HCT116 (cell line): ENCODE measurements at regions not wholly inside any gene's neighbourhood (a gene's known extent, or its start where the extent isn't known, plus 50 kb on each side); places are given as distances from the start of the nearest gene placed in this dataset.

Experiments
- CTCF ChIP-seq, 3 experiments: fragments of 200-600 bp in 1 of 3; sonication (generic) in 1 of 3; IDR thresholded peaks in 2 of 3; conservative IDR thresholded peaks in 1 of 3; 2 replicates each; pipeline ENCODE4 v1.5.1; 2012 to 2017; ENCODE audit warnings: low read depth in 2 of 3, low read length in 2 of 3, antibody characterized with exemption in 1 of 3, borderline replicate concordance in 1 of 3, control low read depth in 1 of 3, mild to moderate bottlenecking in 1 of 3, mixed read lengths in 1 of 3, mixed run types in 1 of 3, moderate library complexity in 1 of 3; ENCODE audit not compliant: insufficient read depth in 1 of 3
- EZH2 ChIP-seq: fragments of 200-600 bp; sonication (generic); IDR thresholded peaks from 2 replicates; pipeline ENCODE4 v1.6.1; 2017; ENCODE audit warnings: antibody characterized with exemption, mixed run types
- FOSL1 ChIP-seq: IDR thresholded peaks from 2 replicates; pipeline ENCODE4 v1.6.1; 2012; ENCODE audit warnings: low read depth
- MAX ChIP-seq: IDR thresholded peaks from 2 replicates; pipeline ENCODE4 v1.6.1; 2012
- POLR2A ChIP-seq: IDR thresholded peaks from 2 replicates; pipeline ENCODE4 v1.7.0; 2011; ENCODE audit warnings: borderline replicate concordance; ENCODE audit not compliant: insufficient read depth, insufficient read length; ENCODE audit errors: extremely low read depth
- POLR2AphosphoS5 ChIP-seq: IDR thresholded peaks from 2 replicates; pipeline ENCODE4 v1.6.1; 2011; ENCODE audit warnings: mild to moderate bottlenecking, low read depth, low read length, moderate library complexity
- RAD21 ChIP-seq: IDR thresholded peaks from 2 replicates; pipeline ENCODE4 v1.6.1; 2012; ENCODE audit warnings: low read depth, mild to moderate bottlenecking
- SIN3A ChIP-seq: IDR thresholded peaks from 2 replicates; pipeline ENCODE4 v1.6.1; 2012; ENCODE audit warnings: low read depth
- SRF ChIP-seq: IDR thresholded peaks from 2 replicates; pipeline ENCODE4 v1.6.1; 2012; ENCODE audit warnings: low read depth
- ZFX ChIP-seq: fragments of 450-650 bp; IDR thresholded peaks from 2 replicates; pipeline ENCODE4 v1.6.1; 2017
- TF ChIP-seq, protein P1 (sequence below): IDR thresholded peaks from 2 replicates; pipeline ENCODE4 v1.6.1; 2012; ENCODE audit warnings: low read depth
- TF ChIP-seq, protein P2 (sequence below): IDR thresholded peaks from 2 replicates; pipeline ENCODE4 v1.6.1; 2011; ENCODE audit warnings: mild to moderate bottlenecking, low read length, moderate library complexity; ENCODE audit not compliant: insufficient replicate concordance; ENCODE audit errors: extremely low read depth
- TF ChIP-seq, protein P3 (sequence below): IDR thresholded peaks from 2 replicates; pipeline ENCODE4 v1.6.1; 2012

DNA sequence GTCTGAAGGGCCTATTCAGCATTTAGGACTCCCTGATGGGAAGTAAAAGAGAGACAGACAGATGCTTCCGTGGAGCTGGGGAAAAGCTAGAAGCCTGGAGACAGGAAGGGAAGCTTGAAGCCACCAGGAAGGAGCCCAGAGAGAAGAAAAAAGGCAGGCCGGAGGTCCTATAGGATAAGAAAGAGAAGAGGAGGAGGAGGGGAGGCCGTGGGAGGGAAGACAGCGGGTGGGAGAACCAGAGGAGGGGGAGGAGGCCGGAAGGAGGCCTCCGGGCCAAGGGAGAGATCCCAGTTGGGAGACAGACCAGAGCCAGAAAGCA is 107.1 kb upstream of the PKDCC start:
- TF ChIP-seq RAD21, result no peak
- no peak for TF ChIP-seq CTCF (IDR thresholded peaks at IDR 0.05 in 2 of 3, conservative IDR thresholded peaks at IDR 0.05 in 1 of 3; ENCODE audit: borderline replicate concordance in 1 of 3, insufficient read depth in 1 of 3, low read depth in 2 of 3, low read length in 2 of 3)
- no peak for TF ChIP-seq SIN3A
- TF ChIP-seq, protein P1, sequence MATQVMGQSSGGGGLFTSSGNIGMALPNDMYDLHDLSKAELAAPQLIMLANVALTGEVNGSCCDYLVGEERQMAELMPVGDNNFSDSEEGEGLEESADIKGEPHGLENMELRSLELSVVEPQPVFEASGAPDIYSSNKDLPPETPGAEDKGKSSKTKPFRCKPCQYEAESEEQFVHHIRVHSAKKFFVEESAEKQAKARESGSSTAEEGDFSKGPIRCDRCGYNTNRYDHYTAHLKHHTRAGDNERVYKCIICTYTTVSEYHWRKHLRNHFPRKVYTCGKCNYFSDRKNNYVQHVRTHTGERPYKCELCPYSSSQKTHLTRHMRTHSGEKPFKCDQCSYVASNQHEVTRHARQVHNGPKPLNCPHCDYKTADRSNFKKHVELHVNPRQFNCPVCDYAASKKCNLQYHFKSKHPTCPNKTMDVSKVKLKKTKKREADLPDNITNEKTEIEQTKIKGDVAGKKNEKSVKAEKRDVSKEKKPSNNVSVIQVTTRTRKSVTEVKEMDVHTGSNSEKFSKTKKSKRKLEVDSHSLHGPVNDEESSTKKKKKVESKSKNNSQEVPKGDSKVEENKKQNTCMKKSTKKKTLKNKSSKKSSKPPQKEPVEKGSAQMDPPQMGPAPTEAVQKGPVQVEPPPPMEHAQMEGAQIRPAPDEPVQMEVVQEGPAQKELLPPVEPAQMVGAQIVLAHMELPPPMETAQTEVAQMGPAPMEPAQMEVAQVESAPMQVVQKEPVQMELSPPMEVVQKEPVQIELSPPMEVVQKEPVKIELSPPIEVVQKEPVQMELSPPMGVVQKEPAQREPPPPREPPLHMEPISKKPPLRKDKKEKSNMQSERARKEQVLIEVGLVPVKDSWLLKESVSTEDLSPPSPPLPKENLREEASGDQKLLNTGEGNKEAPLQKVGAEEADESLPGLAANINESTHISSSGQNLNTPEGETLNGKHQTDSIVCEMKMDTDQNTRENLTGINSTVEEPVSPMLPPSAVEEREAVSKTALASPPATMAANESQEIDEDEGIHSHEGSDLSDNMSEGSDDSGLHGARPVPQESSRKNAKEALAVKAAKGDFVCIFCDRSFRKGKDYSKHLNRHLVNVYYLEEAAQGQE, result no peak
- TF ChIP-seq ZFX, result no peak
- no peak for TF ChIP-seq POLR2A
- TF ChIP-seq FOSL1, result no peak
- TF ChIP-seq POLR2AphosphoS5, result no peak
- no peak for TF ChIP-seq MAX
- TF ChIP-seq EZH2, result no peak
- TF ChIP-seq SRF, result no peak
- TF ChIP-seq, protein P2, sequence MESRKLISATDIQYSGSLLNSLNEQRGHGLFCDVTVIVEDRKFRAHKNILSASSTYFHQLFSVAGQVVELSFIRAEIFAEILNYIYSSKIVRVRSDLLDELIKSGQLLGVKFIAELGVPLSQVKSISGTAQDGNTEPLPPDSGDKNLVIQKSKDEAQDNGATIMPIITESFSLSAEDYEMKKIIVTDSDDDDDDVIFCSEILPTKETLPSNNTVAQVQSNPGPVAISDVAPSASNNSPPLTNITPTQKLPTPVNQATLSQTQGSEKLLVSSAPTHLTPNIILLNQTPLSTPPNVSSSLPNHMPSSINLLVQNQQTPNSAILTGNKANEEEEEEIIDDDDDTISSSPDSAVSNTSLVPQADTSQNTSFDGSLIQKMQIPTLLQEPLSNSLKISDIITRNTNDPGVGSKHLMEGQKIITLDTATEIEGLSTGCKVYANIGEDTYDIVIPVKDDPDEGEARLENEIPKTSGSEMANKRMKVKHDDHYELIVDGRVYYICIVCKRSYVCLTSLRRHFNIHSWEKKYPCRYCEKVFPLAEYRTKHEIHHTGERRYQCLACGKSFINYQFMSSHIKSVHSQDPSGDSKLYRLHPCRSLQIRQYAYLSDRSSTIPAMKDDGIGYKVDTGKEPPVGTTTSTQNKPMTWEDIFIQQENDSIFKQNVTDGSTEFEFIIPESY, result no peak
- TF ChIP-seq, protein P3, sequence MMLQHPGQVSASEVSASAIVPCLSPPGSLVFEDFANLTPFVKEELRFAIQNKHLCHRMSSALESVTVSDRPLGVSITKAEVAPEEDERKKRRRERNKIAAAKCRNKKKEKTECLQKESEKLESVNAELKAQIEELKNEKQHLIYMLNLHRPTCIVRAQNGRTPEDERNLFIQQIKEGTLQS, result no peak
